LNCaP clone FGC (cell line): ENCODE measurements at regions not wholly inside any gene's neighbourhood (a gene's known extent, or its start where the extent isn't known, plus 50 kb on each side); places are given as distances from the start of the nearest gene placed in this dataset.

ENCODE experiments used
- DNase-seq: peaks from one replicate; pipeline ENCODE4 v3.0.0-alpha.2; 2011; ENCODE audit warnings: low read depth
- H3K4me3 ChIP-seq: 2 replicates; pipeline ENCODE4 v1.5.1; 2011; ENCODE audit warnings: mild to moderate bottlenecking, low read depth, low read length, control low read depth
- TF ChIP-seq, protein P1 (sequence below): IDR thresholded peaks from 2 replicates; pipeline ENCODE4 v1.5.1; 2012; ENCODE audit warnings: mild to moderate bottlenecking; ENCODE audit not compliant: control insufficient read depth, insufficient read depth; ENCODE audit errors: extremely low read depth

DNA sequence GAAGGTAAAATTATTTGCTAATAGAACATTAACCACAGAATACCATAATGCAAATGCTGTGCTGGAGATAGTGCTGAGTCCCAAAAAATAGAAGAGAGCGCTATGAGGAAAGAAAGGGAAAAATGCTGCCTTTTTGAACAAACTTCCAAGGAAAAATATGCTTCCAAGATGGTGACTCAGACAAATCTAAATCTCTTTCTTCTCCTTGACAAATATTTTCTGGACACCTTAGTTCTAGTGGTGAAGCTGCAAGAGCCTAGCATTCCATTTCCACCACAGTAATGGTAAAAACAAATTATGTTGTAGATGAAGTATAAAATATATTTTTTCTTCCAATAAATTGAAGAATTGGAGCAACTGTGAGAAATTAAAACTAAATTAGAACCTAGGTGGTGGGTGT, 155.6 kb upstream of the TBX18 start:
- H3K4me3 ChIP-seq = no peak overlapping the region
- TF ChIP-seq, protein P1, sequence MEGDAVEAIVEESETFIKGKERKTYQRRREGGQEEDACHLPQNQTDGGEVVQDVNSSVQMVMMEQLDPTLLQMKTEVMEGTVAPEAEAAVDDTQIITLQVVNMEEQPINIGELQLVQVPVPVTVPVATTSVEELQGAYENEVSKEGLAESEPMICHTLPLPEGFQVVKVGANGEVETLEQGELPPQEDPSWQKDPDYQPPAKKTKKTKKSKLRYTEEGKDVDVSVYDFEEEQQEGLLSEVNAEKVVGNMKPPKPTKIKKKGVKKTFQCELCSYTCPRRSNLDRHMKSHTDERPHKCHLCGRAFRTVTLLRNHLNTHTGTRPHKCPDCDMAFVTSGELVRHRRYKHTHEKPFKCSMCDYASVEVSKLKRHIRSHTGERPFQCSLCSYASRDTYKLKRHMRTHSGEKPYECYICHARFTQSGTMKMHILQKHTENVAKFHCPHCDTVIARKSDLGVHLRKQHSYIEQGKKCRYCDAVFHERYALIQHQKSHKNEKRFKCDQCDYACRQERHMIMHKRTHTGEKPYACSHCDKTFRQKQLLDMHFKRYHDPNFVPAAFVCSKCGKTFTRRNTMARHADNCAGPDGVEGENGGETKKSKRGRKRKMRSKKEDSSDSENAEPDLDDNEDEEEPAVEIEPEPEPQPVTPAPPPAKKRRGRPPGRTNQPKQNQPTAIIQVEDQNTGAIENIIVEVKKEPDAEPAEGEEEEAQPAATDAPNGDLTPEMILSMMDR = no peak
- DNase-seq = no peak

DNA sequence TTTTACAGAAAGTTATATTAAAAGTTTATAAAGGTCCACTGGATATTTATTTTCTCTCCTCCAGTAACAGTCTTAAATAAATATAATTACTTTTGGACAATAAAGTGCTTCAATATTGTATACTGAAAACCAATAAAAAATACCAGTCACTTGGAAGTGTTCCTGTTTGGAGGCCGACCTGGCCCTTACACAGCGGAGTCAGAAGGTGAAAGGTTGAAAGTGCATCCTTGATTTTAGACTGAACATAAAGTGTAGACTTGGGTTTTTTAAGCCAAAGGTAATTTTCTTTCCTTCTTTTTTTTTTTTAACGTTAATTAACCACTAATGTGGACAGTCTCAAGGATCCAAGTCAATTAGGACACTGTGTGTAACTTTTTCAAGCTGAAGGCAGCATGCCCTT, 152.3 kb upstream of the TBX18 start:
- no peak for DNase-seq
- H3K4me3 ChIP-seq = no peak overlapping the region
- TF ChIP-seq, protein P1 = no peak

DNA sequence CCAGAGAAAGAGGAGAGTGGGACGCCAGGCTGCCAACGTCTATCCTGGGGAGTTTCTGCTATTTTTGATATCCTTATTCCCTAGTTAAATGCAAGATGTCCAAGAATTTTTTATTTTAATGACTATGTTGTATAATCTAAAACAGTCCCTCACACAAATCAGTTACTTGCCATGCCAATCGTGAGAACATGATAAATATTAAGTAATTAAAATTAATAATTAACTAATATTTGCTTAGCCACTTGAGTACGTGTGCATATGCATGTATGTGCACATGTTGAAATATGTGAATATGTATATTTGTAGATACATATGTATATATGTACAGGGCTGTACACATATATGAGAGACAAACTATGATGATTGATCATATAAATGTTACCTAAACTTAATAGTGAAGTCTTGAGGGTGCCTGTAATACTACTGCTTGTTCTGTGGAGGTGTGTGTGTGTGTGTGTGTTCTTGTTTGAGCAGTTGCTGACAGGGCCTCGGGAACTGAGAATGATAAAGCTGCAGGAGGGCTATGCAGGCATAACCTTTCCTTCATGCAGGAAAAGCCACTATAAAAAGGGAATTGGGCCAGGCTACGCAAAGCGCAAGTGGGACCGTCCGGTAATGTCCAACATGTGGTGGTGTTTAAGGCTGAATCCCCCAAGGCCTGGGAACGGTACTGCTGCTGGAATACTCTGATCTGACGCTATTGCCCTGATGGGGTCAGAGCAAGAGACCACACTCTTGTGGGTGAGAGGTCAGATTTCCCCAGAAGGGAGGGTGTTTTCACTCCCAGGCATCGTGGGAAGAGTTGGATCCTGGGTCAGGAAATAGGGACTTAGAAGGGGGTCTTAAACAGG, 148.3 kb upstream of the TBX18 start:
- TF ChIP-seq, protein P1 = no peak
- DNase-seq = no peak
- no peak overlapping the region for H3K4me3 ChIP-seq

DNA sequence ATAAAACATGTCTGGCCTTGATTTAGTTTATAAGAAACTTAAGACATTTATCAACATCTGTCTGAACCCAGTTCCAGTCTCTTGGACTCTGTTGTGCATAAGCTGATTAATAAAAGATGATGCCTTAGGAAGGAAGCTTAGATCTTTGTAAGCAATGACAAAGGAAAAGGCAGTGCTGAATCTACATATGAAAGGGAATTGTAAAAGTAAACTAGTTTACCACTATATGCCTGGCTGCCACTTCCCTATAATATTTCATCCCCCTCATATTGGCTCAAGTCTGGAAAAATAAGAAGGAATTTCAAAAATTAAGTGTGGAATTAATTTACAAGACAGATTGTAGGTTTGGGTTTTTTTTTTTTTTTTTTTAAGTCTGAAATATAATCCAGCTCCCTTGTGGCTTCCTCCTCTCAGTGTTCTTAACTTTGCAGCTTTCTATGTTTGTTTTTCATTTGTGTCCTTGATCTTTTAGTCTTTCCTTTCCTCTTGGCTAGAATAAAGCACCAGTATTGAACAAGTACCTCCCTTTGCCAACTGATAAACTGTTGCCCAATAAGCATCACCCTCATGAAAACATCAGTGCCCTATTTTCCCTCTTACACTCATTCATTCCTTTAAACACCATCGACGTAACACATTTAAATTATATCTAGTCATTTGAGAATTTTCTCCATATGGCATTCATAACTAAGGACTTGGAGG, 146.7 kb upstream of the TBX18 start:
- no peak overlapping the region for H3K4me3 ChIP-seq
- TF ChIP-seq, protein P1 = no peak
- DNase-seq = no peak

DNA sequence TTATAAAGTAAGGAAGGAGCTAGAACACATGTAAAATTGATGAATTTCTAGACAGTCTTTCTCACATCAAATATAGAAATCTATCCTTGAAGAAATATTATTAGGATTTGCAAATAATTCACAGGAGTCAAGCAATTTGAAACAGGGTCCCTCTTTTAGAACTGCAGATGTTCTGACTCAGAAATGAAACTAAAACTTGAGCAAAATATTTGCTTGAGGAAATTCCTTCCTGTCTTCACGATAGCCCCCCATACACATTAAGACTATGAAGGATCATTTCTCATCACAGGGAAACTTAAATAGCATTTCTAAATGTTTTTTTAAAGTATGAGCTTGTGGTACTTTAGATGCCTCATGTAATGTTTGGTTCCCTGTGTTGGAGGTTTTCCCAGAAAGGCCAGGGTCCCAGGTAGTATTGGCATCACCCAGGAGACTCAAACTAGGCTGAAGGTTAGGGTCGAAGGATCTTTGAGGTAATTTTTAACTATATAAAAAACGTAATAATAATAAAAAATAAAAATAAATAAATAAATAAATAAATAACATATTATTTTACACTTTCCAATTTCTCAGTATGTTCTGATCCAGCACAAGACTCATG, 144.0 kb upstream of the TBX18 start:
- no peak for DNase-seq
- no peak overlapping the region for H3K4me3 ChIP-seq
- TF ChIP-seq, protein P1 = no peak

DNA sequence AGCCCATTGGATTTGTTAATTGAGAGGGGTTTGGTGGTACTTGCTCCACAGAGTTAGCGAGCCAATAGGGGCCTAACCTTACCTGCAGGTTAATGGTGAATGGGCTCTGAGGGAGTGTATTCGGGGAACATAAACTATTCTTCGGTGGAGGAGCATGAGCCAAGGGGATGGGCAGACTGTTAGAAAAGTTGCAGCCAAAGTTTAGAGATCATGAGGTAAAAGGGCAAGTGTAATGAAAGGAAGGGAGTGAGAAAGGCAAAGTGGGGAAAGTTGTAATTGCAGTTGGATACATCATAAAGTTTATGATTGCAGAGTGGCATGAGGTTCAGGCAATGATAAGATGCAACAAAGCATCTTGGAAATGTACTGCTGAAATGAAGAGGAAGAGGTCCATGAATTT, 142.1 kb upstream of the TBX18 start:
- TF ChIP-seq, protein P1 = no peak
- H3K4me3 ChIP-seq = no peak overlapping the region
- no peak for DNase-seq

DNA sequence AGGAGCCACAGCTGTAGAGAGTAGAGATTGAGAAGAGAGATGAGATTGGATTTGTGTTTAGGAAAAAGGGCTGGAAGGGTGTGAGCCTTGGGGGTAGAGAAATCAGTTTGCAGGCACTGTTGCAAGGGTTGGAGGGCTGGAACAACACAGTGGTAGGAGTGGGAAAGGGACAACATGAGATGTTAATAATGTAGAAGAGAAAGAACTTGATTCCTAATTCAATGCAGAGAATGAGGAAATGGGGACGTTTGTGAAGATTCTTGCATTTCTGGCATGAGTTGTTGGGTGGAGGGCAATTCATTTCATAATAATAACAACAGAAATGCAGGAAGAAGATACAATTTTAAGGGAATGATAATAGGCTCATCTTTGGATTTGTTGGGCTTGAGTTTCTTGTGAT, 141.4 kb upstream of the TBX18 start:
- TF ChIP-seq, protein P1 = no peak
- no peak overlapping the region for H3K4me3 ChIP-seq
- DNase-seq = no peak
